ENCODE measurements at regions not wholly inside any gene's neighbourhood (a gene's known extent, or its start where the extent isn't known, plus 50 kb on each side); places are given as distances from the start of the nearest gene placed in this dataset.

GRCh38 chr5:164748861-164749260 is 1243.4 kb downstream of the MAT2B start:
- TF ChIP-seq POLR2A (IDR thresholded peaks at IDR 0.05) (no peak), CTCF (IDR thresholded peaks at IDR 0.05 in 4 of 5, conservative IDR thresholded peaks at IDR 0.05 in 1 of 5) (no peak)

Data from gastrocnemius medialis (tissue), 4 donors.